WERI-Rb-1 (cell line): ENCODE measurements at regions not wholly inside any gene's neighbourhood (a gene's known extent, or its start where the extent isn't known, plus 50 kb on each side); places are given as distances from the start of the nearest gene placed in this dataset.

Experiments
- DNase-seq: peaks from one replicate; pipeline ENCODE4 v3.0.0-alpha.2; 2020
- H3K27ac ChIP-seq: fragments of 250-450 bp; sonication (Bioruptor Pico); 2 replicates; pipeline ENCODE4 v1.5.1; 2020; ENCODE audit warnings: mild to moderate bottlenecking, moderate library complexity
- H3K27me3 ChIP-seq: fragments of 250-450 bp; sonication (Bioruptor Pico); 2 replicates; pipeline ENCODE4 v1.5.1; 2021; ENCODE audit warnings: mild to moderate bottlenecking, low read depth, moderate library complexity; ENCODE audit not compliant: insufficient read depth, severe bottlenecking
- H3K36me3 ChIP-seq: fragments of 250-450 bp; sonication (Bioruptor Pico); 2 replicates; pipeline ENCODE4 v1.5.1; 2020; ENCODE audit warnings: mild to moderate bottlenecking, moderate library complexity
- H3K4me3 ChIP-seq: 2 replicates; pipeline ENCODE4 v1.5.1; 2011; ENCODE audit warnings: low read depth, mild to moderate bottlenecking, control low read depth, low read length
- H3K9me3 ChIP-seq: fragments of 250-450 bp; sonication (Bioruptor Pico); 2 replicates; pipeline ENCODE4 v1.5.1; 2021; ENCODE audit warnings: mild to moderate bottlenecking, moderate library complexity; ENCODE audit not compliant: severe bottlenecking
- TF ChIP-seq, protein P1 (sequence below): IDR thresholded peaks from 2 replicates; pipeline ENCODE4 v1.5.1; 2011; ENCODE audit warnings: low read depth, mild to moderate bottlenecking, control low read depth, inconsistent platforms, low read length

DNA sequence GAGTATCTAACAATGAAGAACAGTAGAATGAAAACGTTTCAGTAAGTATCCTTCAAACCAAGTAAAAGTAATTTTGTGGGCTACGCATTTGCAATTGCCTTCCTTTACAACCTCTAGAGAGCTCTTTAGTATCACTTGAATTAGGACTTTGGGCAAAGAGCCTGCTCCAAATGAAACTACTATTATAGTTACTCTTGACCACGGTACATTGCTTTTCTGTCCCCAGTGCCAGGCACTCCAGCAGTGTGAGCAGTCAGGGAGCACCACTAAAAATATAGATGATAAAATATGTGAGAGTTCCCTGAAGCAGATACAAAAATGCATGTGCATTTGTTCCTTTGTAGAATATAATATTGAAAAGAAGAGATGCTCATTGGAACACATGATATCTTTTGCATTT is 450.1 kb upstream of the MANEA start:
- Histone ChIP-seq H3K36me3 (no peaks in the 10 kb centered on the region), H3K27ac (no peak overlapping the region), H3K27me3 (no peaks in the 10 kb centered on the region), H3K4me3 (no peak overlapping the region), H3K9me3 (no peaks in the 10 kb centered on the region)
- TF ChIP-seq, protein P1, sequence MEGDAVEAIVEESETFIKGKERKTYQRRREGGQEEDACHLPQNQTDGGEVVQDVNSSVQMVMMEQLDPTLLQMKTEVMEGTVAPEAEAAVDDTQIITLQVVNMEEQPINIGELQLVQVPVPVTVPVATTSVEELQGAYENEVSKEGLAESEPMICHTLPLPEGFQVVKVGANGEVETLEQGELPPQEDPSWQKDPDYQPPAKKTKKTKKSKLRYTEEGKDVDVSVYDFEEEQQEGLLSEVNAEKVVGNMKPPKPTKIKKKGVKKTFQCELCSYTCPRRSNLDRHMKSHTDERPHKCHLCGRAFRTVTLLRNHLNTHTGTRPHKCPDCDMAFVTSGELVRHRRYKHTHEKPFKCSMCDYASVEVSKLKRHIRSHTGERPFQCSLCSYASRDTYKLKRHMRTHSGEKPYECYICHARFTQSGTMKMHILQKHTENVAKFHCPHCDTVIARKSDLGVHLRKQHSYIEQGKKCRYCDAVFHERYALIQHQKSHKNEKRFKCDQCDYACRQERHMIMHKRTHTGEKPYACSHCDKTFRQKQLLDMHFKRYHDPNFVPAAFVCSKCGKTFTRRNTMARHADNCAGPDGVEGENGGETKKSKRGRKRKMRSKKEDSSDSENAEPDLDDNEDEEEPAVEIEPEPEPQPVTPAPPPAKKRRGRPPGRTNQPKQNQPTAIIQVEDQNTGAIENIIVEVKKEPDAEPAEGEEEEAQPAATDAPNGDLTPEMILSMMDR, result no peak
- no peak for DNase-seq

DNA sequence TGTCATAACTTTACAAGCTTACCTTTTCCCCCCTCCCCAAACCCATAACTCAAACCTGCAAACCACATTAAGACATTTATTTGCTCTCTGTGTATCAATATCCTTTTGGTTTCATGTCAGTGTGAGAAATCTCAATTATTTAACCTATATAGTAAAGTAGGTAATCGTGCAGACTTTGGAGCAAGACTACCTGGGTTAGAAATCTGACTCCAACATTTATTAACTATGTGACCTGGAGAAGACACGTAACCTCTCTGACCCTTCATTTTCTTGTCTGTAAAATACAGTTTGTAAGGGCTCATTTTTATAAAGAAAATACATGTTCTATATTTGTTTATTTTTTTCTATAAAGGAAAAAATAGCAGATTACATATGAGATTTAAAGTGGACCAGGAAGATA is 448.9 kb upstream of the MANEA start:
- TF ChIP-seq, protein P1, result no peak
- no peaks in the 10 kb centered on the region for H3K9me3 ChIP-seq
- no peak for DNase-seq
- no peak overlapping the region for H3K4me3 ChIP-seq
- no peaks in the 10 kb centered on the region for H3K27me3 ChIP-seq
- no peaks in the 10 kb centered on the region for H3K36me3 ChIP-seq
- H3K27ac ChIP-seq, result no peak overlapping the region

DNA sequence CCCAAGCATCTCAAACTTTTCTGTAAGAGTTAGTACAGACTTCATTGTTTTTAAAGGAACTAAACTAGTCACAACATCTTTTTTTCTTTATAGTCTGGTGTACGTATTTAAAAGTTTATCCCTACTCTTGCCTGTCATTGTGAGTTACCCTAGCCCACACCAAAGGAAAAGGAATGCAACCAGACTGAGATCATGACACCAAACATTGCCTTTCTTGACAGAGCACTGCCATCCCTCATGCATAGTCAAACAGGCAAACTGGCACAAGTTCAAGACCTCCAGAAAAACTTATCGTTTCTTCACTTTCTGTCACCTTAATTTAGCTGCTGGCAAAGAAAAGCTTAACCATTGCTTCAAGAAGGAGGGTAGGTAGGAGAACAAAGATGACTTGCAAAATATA is 448.4 kb upstream of the MANEA start:
- H3K9me3 ChIP-seq, result no peaks in the 10 kb centered on the region
- H3K4me3 ChIP-seq, result no peak overlapping the region
- no peak overlapping the region for H3K27ac ChIP-seq
- DNase-seq, result no peak
- no peaks in the 10 kb centered on the region for H3K27me3 ChIP-seq
- H3K36me3 ChIP-seq, result no peaks in the 10 kb centered on the region
- TF ChIP-seq, protein P1, result no peak

DNA sequence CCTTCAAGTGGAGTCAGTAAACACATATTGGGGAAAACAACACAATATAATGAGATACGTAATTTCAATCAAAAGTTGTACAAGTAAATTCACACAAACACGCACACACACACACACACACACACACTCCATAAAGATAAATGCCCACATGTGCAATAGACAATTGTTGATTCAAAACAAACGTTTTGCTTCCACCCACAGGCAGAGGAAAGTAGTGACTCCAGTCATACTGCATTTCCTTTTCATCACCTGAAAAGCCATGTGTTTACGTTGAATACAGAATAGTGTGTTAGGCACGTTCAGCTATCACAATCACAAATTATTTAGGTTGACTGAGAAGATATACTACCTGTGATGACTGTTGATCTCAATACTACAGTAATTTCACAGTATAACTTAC is 443.8 kb upstream of the MANEA start:
- TF ChIP-seq, protein P1, result peak; percentile 43; the same call in 1 of the 2 replicates
- H3K4me3 ChIP-seq, result no peak overlapping the region
- no peak overlapping the region for H3K27ac ChIP-seq
- peak; percentile 12 for DNase-seq
- no peaks in the 10 kb centered on the region for H3K9me3 ChIP-seq
- no peaks in the 10 kb centered on the region for H3K36me3 ChIP-seq
- no peaks in the 10 kb centered on the region for H3K27me3 ChIP-seq

DNA sequence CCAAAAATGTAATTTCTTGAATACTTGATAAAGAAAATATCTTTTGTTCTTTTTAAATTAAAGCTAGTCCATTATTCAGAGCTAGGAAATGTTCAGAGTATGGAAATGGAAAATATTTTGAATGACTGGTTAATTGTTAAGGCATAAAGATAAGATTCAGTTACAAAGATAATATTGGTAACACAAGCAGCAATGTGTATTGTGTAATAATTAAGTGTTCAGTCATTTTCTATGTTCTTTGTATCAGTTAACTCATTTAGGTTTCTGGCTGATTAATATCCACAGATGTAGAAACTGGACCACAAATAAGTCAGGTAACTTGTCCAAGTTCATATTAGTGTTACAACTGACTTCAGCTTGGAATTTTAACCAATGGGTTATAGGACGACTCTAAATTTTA is 442.2 kb upstream of the MANEA start:
- Histone ChIP-seq H3K4me3 (no peak overlapping the region), H3K36me3 (no peaks in the 10 kb centered on the region), H3K9me3 (no peaks in the 10 kb centered on the region), H3K27me3 (no peaks in the 10 kb centered on the region), H3K27ac (no peak overlapping the region)
- DNase-seq, result no peak
- TF ChIP-seq, protein P1, result no peak

DNA sequence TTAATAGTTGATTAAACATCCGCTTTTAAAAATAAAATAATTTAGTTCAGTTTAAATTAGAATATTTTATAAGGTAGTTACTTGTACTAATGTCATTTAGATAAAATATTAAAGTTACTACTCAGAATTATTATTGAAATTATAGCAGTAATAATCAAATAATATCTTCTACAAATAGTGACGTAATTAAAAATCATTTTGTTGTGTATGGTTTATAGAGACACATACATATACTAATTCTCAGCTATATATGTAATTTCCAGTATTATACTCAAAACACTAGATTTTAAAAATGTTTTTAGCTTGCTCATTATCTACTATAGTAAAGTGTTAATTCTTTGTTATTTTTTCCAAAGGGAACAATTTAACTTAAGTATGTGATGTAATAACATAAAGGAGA is 435.2 kb upstream of the MANEA start:
- TF ChIP-seq, protein P1, result no peak
- no peak overlapping the region for H3K4me3 ChIP-seq

More for the DNA sequence above, 435.2 kb upstream of the MANEA start:
- H3K36me3 ChIP-seq, result no peaks in the 10 kb centered on the region
- no peaks in the 10 kb centered on the region for H3K27me3 ChIP-seq
- no peak for DNase-seq
- H3K27ac ChIP-seq, result no peak overlapping the region
- H3K9me3 ChIP-seq, result no peaks in the 10 kb centered on the region
